HG03575 (cell line): ENCODE measurements at regions not wholly inside any gene's neighbourhood (a gene's known extent, or its start where the extent isn't known, plus 50 kb on each side); places are given as distances from the start of the nearest gene placed in this dataset.

Experiments
- ATAC-seq: cut with Tn5 transposase; IDR thresholded peaks from one replicate; pipeline ENCODE4 v1.9.1; 2021; ENCODE audit not compliant: unreplicated experiment, insufficient number of reproducible peaks, low FRiP score; ENCODE audit errors: extremely low read depth

DNA sequence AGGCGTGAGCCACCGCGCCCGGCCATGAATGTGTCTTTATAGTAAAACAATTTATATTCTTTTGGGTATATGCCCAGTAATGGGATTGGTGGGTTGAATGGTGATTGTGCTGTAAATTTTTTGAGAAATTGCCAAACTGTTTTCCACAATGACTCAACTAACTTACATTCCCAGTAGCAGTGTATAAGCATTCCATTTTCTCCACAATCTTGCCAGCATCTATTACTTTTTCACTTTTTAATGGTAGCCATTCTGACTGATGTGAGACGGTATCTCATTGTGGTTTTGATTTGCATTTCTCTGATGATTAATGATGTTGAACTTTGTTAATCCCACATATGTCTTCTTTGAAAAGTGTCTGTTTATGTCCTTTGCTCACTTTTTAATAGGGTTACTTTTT, 1187.9 kb downstream of the XPNPEP1 start:
- no peak for ATAC-seq

- no peak for ATAC-seq
Observed at GRCh38 chr10:108721874-108722273, 1201.4 kb downstream of the XPNPEP1 start.

DNA sequence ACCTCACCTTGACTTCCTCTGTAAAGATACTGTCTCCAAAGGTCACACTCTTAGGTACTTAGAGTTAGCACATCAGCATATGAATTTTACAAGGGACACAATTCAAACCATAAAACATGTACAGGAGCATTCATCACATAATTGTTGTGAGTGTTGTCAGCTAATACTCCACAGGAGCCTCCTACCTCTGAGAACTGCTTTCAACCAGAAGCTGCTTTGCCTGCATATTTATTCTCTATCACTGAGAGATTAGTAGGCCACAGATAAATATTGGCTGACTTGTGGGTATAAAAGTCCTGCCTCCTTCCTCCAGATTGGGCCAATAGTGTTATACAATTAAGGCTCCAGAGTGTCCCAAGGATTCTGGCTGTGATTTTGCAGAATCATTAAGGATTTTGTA, 1207.0 kb downstream of the XPNPEP1 start:
- no peak for ATAC-seq

GRCh38 chr10:108709927-108710722, 1213.2 kb downstream of the XPNPEP1 start:
- ATAC-seq, result no peak

DNA sequence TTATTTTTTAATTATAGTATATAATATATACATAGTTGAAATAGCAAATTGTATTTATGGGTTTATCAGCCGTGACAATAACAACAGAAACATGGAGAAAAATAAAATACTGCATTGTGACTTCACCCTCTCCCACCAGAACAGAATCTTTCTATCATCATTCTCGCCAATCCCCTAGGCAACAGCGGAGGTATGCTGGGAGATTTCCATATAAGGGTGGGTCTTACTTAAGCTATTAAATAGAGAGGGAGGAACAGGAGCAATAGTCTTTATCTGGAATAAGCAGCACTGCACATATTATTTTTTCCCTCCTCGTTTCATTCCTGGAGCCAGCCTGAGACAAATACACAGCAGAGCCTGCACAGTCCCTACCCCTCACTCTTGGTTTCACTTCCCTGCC, 1214.9 kb downstream of the XPNPEP1 start:
- no peak for ATAC-seq

GRCh38 chr10:108696792-108697477, 1226.4 kb downstream of the XPNPEP1 start:
- ATAC-seq, result peak; percentile 91

DNA sequence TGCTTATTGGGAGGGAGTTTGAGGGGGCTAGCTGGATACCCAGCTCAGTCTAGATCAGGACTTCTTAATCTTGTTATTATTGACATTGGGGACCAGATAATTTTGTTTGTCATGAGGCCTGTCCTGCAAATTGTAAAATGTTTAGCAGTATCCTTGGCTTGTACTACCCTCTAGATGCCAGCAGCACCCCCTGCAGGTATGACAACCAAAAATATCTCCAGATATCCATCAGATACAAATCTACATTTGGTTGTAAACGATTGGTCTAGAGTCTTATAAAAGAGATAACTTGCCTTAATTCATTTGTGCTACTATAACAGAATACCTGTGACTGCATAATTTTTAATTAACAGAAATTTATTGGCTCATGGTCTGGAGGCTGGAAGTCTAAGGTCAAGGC, 1232.2 kb downstream of the XPNPEP1 start:
- ATAC-seq, result no peak

DNA sequence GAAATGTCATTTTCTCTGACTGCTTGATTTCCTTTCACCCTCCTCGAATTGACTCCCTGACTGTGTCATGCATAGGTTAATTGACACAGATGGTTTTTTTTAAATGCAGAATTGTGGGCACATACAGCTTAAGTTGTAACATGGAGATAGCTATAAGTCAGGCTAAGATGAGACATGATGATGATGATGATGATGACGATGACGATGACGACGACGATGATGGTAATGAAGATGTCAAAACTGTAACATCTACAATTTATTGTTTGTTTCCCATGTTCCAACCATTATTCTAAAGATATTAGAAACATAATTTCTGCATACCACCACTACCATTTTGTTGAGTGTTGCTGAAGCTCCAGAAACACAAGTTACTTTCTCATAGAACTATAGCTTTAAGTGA, 1232.8 kb downstream of the XPNPEP1 start:
- ATAC-seq, result no peak

- no peak for ATAC-seq
Observed at GRCh38 chr10:108689891-108690290, 1233.4 kb downstream of the XPNPEP1 start.

DNA sequence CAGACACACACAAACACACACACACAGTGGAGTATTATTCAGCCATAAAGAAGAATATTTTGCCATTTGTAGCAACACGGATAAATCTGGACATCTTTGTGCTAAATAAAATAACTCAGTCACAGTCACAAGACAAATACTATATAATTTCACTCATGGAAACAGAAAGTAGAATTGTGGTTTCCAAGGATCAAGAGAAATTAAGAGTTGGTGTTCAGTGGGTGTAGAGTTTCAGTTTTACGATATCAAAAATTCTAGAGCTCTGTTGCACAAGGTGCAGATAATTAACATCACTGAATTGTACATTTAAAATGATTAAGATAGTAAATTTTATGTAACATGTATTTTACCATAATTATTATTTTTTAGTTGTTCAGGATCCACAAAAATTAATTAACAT, 1235.0 kb downstream of the XPNPEP1 start:
- ATAC-seq, result no peak

DNA sequence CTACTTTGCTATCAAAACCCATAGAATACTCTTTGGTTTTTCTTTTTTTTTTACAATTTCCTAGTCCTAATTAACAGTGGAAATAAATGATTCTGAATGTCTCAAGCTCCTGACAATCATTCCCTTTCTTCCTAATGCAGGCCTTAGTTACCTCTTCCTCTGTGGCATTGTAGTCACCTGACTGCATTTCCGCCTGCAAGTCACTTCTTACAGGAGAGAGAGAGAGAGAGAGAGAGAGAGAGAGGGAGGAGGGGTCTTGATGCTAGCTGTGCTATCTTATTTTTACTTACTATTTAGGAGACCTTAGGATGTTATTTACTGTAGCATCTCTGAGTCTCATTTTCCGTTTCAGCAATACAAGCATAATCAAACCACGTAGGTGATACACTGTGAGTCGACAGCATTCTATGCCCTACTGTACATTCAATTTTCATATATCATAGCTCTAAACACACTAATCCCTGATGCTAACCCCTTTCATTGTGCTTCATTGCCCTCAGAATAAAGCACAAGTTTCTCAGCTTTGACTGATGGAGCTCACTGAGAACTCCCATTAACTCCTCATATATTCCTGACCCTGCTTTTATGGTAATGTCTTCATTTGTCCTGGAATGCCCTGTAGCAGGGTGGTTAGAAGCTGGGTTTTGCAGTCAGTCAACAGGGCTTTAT, 1237.3 kb downstream of the XPNPEP1 start:
- ATAC-seq, result no peak

DNA sequence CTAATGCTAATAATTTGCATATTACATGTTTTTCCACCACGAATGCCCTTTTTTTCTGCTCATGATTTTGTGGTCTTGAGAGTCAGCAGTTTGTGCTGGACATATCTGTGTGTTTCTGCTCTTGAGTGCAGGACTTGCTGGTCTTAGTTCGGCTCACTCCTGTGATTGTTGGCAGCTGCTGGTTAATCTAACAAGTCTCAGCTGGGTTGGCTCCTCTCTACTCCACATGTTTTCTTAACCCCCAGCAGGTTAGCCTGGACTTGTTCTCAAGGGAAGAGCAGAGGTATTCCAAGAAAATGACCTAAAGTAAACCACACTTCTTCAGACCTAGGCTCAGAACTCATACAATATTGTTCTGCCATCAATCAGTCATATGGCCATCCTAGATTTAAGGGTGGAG, 1238.9 kb downstream of the XPNPEP1 start:
- ATAC-seq, result no peak

DNA sequence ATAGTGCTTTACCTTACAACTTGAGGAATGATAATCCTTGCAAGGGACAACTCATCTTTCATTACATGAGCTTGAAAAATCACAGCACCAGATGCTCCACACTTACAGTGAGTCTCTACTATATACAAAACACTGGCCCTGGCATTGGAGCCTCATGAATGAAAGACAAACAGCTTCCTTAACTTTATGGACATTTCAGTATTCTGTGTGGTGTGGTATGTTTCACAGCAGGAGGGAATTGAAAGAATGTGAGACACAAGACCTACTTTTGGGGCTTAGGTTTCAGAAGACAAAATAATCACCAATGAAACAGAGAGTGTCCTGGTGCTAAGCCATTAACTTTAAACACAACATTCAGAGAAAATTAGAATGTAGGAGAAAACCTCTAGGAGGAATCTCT, 1249.6 kb downstream of the XPNPEP1 start:
- no peak for ATAC-seq

GRCh38 chr10:108663587-108663986, 1259.7 kb downstream of the XPNPEP1 start:
- ATAC-seq, result no peak

DNA sequence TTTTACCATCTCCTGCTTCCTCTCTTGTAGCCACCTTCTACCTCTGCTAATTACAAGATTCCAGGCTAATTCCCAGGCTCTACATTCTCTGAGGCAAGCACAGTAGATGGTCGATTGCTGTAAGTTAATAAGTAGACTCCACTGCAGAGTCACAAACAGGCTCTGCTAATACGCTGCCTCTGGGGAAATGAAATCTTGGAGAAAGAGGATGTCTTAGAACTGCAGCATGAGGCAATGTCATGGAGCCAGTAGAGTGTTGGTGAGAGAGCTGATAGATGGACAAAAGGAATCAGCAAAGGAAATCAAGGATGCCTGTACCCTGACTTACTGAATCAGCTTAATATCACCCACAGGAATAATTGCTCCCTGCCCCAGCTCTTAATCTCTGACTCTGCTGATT, 1260.3 kb downstream of the XPNPEP1 start:
- ATAC-seq, result no peak

DNA sequence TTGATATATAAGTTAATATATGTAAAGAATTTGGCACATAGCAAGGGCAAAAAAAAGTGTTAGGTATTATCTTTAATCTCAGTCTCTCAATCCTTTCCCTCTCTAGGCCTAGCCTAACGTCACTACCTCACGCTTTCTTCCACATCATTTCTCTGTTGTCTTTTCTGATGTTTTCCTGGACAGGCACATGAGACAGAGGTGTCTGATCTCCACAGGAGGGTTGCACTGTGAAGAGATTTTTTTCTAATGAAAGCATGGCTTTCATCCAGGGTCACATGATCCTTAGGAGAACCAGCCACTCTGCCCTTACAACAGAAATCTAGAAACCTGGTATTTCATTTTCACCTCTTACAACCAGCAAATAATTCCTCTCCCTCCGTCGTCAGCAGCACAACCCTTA, 1268.3 kb downstream of the XPNPEP1 start:
- ATAC-seq, result no peak

DNA sequence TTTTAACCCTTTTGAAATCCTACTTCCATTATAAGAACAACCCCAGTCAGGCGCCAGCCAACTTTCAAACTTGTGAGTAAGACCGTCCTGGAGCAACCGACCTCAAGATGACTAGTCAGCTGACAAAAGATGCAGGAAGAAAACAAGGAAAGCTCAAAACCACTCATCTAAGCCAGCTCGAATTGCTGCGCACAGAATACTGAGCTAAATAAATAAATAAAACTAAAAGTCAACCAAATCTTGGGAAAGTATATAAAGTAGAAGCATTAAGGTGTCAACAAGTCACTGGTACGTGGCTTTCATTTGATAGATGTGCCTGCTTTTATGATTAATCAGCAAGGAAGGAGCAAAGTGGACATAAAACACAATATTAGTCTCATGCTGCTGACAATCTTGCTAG, 1269.8 kb downstream of the XPNPEP1 start:
- ATAC-seq, result no peak

- no peak for ATAC-seq
Observed at GRCh38 chr10:108639010-108639409, 1284.3 kb downstream of the XPNPEP1 start.

DNA sequence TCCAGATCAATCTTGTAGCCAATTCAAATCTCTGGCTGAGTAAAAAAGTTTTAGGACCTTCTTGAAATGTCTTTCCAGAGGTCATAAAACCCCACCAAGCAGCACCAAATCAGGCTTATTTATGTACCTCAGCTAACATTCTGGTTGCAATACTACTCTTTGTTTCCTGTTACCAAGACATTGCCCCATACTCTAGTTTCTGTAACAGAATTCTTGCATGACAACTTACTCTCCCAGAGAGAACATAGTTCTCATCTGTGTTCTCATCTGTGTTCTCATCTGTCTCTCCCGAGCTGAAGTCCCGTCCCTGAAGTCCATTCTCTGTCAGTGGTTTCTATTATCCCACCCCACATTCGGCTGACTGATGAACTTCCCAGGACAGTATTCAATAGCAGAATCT, 1285.1 kb downstream of the XPNPEP1 start:
- no peak for ATAC-seq

- ATAC-seq, result no peak
Observed at GRCh38 chr10:108633046-108633445, 1290.3 kb downstream of the XPNPEP1 start.
